Activated CD4-positive, alpha-beta T cell treated with anti-CD3 and anti-CD28 coated beads, Interleukin-2, amount 50 U/mL, for 48 hours (primary cell): ENCODE measurements at regions not wholly inside any gene's neighbourhood (a gene's known extent, or its start where the extent isn't known, plus 50 kb on each side); places are given as distances from the start of the nearest gene placed in this dataset.
A peak's percentile ranks its signal among the peaks of the same experiment; 100 is the strongest.

Experiments
- DNase-seq, 2 experiments: peaks; one replicate each; pipeline ENCODE4 v3.0.0-alpha.2; 2020

DNA sequence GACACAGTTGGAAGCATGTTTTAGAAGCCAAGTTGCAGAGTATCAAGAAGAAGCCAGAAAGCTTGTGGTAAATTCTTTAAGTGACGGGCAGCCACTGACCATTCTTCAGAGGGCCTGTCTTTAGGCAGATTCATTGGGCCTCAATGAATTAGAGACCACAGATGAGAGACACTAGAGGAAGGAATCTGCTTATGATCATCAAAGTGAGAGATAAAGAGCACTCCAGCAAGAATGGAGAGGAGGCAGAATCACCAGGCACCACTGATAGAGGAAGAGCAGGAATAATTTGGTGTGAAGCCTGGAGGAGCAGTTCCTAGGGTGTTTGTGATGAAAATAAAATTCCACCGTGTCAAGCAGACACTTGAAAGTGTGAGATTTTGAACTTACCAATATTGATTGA, 365.9 kb upstream of the SLC30A5 start:
- DNase-seq, result no peak

DNA sequence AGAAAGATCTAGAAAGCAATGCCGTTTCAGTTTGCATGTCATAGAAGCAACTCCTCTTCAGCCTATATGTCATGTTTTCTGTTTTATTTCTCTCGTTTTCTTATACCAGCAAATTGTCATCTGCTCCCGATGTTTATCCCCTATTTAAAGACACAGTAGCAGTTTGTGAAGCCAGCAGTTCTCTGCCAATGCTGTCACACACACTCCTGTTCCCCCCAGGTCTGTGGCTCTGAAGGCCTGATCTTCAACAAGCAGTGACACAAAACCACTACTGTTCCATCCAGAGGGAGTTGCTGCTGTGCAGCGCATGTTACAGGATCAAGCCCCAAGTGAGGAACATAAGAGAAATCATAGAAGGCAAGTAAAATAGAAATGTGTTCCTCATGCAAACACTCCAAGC, 364.1 kb upstream of the SLC30A5 start:
- DNase-seq, result no peak

DNA sequence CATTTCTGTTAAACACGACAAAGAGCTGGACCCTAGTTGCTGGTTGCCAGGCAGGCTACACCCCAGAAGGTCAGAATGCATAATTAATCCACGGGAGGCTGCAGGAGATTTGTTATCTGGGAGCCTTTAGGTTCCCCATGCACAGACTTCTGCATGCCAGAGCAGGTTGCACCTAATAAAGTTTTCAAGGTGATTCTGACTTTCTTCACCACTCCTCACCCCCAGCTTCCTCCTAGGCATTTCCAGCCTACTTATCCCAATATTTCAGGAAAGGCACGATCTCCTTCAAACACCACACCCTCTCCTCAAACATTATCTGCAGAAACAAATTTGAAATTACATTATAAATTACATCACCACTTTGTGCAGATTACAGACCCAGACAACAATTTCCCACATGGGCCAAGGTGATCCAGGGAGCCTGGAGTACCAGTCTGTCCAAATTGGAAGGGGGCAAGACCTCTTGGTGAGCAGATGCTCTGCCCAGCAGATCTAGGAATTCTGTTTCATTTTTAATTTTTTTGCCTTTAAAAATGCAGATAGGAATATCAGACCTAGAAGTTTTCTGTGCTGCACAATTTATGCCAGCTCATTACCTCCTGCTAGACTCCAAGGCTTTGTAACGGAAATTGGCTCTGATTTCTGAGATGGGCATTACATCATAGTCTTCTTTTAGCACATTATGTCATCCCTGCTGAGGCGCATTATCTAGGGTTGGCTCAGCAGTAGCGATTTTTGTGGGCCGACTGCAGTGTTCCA, 363.4 kb upstream of the SLC30A5 start:
- no peak for DNase-seq

DNA sequence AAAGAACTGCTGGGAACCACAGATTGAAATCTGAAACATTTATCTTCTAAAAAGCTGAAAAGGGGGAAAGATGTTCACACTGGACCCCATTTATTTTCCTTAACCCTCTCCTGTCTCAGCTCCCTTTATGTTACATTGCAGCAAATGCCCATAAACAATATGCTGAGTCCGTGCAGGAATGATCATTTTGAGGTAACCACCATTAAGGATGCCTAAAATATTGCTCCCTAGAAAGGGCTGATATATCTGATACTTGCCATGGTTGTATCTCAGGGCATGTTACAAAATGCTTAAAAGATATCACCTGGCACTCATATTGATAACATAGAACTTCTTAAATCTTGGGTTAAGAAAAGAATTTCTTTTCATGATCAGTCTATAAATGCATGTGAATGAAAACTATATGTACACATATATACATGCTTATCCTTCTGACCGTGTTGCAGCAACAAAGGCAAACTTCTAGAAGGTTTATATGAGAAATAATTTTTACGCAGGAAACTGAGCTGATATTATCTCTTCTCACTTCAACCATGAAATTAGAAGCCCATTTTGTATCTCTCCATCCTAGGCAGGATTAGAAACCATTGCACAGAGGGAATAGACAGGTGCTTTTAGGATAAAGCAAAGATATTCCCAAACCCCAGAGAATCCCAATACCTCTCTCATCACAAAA, 362.7 kb upstream of the SLC30A5 start:
- no peak for DNase-seq

DNA sequence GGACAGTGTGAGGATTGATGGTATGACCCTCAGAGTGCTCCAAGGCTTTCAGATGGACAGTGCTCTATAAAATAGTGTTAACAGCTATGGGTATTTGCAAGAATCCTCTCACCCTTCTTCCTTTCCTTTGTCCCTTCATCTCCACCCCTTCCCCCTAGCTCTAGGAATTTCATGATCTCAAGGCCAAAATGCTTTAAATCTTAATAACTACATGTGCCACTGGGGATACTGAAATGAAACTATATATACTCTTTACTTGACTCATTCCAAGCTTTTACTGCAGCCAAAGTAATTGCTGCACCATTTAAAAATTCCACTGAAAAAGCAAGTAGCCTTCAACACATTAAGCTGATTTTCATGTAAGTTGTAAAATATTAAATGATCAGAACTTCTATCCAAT, 361.6 kb upstream of the SLC30A5 start:
- no peak for DNase-seq

DNA sequence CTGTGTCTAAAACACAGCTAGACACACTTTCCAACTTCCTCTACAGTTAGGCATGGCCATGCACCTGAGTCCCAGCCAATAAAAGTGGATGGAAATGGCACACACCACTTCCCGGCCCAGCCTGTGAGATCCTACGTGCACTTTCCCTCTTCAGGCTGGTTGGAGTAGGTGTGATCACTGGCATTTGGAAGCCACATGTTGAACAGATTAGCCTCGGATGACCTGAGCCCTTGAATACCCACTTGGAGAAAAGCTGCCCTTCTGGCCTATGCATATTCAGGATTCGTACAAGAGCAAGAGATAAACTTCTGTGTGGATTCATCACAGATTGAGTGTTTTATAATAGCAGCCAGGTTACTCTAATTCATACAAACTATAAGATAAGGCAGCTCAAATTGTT, 359.0 kb upstream of the SLC30A5 start:
- DNase-seq, result no peak

DNA sequence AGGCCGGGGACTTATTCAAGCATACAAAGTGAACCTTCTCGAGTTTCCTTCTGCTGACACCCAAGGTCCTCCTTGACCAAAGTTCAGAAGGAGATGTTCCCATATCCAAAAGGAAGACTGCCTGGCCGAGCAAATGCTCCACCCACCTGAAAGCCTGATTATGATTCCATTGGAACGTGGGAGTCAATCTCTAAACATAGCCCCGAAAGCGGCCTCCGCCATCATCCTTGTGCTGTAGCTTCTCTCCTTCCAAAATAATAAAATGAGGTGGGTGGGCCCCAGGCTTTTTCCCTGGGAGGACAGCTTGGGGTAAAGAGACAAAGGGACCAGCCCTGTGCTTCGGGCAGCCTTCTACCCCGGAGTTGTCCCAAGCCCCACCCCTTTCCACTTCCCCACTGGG, 355.6 kb upstream of the SLC30A5 start:
- no peak for DNase-seq

DNA sequence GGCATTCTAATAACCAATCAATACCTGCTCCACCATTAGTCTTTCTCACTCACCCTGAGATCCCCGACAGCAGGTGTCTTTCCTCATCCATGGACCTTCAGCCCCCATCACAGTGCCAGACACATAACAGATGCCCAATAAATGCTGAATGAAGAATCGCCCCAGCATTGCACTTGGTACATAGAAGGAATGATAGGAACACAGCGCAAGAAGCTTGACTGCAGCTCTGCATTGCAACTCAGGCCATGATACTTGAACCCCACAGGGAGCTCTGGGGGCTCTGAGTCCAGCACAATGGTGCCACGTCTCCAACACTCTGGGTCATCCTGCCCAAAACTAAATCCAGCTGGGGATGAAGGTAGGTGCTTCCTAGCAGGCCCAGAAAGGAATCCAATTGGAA, 355.0 kb upstream of the SLC30A5 start:
- no peak for DNase-seq

DNA sequence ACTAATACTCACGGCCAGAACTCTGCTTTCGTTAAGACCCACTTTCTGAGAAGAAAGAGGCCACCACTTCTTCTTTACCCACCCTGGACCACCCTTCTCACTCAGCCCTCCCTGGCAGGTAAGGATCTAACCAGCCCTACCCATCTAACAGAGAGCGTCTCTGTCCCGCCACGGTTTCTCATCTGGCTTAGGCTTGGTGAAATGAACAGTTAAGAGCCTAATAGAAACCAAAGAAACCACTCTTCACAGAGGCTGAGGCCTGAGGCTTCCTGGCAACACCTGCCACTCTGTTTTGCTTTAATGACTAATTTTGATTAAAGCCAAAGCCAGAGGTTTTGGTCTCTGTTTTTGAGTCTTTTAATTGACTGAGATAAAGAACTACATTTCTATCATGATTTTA, 354.1 kb upstream of the SLC30A5 start:
- DNase-seq, result no peak

DNA sequence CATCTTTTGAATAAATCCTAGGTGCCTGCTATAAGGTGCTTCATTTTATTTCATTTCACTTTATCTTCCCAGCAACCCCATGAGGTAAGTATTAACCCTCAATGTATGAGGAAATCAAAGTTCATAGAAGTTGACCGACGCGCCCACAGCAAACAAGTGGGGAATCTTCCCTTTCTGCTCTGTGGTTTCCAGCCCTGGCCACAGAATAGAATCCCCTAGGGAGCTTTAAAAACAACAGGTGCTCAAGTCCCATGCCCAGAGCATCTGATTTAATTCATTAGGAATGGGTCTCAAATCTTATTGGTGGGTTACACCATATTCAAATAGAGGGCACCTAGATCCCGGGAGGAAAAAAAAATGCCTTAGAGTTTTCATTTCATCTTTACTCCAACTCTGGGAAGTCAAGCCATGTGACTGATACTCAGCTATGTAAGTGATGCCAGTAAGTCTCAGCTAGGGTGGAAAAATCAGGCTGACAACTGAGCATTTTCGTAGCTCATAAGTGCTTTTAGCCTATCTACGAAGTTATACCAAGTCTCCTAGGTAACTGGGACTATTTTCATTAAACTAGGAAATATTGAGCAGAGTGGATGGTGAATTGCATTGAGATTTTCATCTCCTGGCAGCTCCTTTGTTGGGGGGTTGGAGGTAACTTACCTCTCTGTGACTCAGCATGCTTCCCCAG, 353.4 kb upstream of the SLC30A5 start:
- no peak for DNase-seq

DNA sequence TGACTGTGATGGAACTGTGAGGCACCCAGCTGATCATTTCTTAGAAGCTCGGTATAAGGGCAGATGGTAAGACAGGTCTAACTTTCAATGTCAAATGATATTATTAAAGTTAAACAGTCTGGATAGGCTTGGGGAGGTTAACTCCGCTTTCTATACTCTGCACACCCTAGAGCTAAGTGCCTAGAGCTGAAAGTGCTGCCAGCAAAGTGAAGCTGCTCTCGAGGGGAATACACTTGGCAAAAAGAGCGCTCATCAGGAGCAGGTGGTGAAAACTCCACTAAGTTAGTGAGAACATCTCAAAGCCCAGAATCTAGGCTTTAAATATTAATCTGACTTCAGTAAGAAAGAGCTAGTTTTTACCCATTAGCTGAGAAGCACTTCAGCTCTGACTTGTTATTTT, 349.6 kb upstream of the SLC30A5 start:
- no peak for DNase-seq

DNA sequence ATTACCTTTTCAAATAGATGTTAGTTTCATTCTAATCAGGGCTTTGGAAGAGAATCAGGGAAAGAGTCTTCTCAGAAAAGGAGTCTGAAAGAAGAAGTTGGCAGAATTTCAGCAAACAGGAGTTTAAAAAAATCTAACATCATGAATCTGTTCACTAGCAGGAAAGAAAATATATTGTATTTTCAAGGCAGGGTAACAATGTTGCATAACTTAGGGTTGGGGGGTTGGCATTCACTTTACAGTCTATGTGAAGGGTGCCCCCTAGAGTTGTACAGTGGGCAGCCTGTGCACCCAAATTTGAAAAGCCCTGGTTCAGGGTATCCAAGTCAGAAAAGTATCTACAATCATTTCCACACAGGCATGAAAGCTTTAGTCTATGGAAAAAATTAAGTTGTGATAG, 348.4 kb upstream of the SLC30A5 start:
- peak in 1 of 2 experiments; percentile 3 for DNase-seq

DNA sequence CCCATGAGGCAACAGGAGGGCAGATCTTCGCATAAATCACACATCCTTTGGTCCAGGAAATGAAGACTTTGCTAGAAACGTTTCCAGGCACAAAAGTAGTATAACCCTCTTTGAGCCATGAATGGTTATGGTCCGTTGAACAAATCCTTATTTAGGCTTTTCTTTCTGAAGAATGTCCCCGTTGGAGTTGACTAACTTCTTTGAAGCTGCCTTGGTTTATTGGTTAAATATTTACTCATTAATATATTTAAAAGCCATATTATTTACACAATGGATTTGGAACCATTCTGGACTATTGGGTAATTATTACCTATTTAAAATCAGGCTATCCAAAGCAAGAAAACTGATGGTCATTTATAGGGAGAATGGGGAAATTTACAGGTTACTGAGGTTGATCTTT, 347.6 kb upstream of the SLC30A5 start:
- no peak for DNase-seq

DNA sequence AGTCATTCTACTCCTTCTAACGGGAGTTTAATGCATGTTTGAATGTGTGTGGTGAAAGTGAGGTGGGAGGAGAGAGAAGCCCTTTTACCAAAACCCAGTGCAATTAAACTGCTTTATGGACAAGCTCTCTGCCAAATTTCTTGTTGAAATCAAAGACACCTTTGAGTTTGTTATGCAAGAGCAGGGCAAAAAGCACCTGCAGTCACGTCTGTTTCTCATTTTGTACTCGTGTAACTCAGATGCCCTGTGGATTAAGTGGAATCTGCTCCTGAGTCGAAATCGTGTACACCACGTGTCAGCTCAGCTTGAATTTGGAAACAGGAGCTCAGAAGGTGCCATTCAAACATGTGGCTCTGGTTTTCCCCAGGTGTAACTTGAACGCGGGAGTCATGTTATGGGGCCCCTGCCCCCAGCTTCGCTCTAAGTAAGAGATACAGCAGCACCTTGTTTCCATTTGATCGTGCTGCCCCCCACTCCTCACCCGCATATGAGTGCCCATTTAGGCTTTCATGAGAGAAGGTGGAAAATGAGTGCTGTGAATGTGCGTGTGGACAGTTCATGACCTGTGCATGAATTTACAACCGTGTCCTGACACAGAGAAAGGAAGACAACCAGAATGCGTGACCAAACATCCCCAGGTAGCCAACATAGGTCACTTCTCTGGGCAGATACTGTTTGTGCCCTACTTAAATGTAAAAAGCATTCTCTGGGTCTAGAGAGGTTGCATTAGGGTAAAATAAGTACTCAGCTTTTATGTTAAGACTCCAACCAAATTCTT, 347.0 kb upstream of the SLC30A5 start:
- DNase-seq, result no peak

DNA sequence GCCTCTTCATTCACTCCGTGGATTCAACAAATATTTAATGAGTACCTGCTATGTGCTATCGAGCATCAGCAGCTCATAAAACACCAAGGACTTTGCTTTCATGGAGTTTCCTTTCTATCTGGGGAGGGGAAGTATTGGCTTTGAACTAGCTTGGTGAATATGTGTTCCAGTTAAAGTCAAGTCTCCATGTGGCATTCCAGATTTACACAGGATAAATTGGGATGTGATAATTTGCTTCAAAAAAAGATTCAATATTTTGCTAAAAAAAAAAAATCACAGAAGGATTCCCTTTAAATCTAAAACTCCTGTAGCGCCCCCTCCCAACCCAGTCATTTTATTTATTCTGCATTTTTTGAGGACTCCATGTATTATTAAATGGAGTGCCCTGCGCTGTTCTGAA, 346.3 kb upstream of the SLC30A5 start:
- DNase-seq, result no peak

DNA sequence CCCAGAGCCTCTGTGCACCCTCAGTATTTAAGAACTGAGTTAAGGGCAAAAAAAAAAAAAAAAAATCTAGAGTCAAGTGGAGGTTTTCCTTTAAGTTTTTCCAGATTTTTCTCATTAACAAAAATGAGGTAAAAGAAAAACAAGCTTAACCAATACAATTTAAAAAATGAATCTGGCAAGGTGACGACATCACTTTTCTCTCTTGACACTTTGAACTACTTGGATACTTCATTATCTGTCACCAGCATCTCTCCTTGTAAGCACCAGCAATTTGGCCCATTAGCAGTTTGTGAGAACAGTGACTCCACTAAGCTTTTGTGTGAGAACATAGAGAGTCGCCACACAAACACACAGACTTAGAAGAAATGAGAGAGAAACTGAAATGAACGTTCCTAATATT, 345.7 kb upstream of the SLC30A5 start:
- DNase-seq, result no peak

DNA sequence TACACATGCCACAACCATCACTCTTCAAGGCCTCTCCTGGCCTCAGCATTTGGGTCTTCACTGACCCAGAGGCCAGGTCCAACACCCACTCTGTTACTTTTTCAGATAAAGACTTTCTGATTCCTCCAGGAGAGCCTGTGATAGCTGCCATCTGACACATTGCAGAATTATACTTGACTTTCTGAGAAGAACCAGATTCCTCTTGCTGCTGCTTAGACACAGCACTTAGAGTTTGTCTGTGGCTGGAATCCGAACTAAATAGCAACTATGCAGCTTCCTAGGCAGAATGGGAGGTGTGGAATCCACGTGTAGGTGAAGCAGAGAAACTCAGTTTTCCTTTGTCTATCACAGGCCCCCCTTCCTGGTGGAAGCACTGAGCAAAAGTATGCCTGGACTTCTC, 344.7 kb upstream of the SLC30A5 start:
- DNase-seq, result no peak

DNA sequence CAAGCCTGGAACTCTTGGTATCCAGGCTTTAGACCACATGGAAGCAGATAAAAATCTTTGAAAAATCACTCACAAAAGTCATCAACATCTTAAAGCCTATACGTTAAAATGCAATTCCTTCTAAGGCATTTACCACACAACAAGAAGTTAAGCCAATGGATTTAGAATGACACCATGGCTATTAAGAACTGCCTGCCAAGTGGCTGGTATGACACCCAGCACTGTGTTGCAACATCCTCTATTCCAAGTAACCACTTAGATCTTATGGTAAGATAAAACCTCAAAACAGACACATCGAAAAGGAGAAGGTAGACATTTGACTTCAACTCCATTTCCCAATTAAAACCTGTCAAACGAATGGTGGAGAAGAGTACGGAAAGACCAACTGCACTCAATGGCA, 344.2 kb upstream of the SLC30A5 start:
- DNase-seq, result no peak

DNA sequence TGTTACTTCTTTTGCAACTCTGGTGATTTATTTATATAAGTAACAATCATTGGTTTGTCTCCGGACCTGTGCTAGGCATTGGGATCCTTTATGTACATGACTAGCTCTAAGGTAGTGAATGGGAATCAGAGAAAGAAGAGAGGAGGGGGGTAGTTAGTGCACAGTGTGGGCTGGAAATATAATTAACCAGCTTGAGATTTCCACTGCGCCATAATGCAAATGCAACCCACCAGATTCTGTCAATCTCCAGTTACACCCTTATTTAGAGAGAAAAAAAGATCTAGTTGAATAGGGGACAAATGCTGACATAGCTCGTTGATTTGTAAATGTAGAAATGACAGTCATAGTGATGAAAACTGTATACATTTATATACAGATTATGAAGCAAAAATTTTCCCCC, 342.2 kb upstream of the SLC30A5 start:
- DNase-seq, result no peak

DNA sequence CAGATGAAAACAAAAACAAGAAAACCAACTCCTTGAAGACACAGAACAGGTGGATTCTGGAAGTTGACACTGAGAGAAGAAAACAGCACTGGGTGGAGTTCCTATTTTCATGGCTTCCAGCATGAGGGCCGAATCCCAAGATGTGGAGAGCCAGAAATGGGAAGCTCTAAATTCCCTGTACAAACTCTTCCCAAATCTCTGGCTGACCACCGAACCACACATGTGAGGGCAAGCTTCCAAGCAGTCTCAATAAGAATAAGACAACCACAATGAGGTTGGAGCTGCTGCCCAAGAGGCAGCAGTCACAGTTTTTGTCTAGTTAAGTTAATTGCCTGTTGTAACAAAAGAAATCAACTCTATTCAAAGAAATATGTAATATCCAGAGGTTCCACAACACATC, 339.3 kb upstream of the SLC30A5 start:
- DNase-seq, result no peak

DNA sequence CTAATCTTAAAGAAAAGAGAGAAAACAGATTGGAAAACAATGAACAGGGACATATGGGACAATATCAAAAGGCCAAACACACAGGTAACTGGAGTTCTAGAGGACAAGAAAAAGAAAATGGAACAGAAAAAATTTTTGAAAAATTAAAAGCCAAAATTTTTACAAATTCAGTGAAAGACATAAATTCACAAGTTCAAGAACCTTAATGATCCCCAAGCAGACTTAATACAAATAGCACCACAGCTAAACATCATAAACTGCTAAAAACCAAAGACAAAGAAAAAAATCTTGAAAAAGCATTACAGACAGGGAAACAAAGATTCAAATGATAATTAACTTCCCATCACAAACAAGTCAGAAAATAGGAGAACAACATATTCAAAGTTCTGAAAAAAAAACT, 338.5 kb upstream of the SLC30A5 start:
- DNase-seq, result no peak

DNA sequence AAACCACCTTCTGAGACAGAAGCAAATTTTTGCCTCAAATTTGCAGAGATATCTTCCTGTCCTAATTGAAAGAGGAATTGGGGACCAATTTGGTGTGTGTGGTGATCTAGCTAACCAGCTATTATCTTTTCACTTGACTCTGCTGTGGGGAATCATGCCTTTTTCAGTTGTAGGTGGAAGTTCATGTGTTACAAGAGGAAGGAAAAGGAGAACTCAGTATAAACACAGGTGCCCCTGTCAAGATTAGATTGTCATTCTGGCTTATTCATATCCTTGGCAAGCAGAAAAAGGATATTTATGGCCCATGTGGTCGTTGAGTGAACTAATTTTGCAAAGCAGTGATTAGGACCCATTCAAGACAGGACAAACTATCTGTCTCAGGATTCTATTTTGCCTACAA, 336.8 kb upstream of the SLC30A5 start:
- no peak for DNase-seq

DNA sequence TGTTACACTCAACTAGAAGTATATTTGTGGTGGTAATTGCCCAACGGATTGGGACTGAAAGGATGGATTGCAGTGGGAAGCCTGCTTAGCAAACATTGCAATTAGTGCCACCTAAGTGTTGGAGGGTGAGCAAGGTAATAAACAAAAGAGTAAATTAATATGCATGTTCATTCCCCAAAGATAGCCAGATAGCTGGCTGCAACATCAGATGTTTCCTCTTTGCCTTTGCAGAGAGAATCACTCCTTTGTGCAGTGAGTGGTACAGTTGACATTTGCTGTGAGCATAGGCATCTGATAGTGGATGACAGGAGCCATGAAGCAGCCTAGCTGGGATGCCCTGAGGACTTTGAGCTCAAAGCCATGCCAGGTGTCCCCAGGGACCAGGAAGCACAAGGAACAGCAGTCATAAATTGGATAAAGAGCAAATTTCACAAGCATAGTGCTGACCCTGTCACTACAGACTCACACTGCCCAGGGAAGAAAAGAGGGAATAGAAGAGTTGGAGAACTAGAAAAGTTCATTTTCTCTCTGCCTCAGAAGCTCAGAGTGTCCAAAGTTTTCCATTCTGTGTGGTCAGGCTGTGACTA, 336.1 kb upstream of the SLC30A5 start:
- DNase-seq, result no peak
